Astrocyte (in vitro differentiated cells and primary cell): ENCODE measurements at regions not wholly inside any gene's neighbourhood (a gene's known extent, or its start where the extent isn't known, plus 50 kb on each side); places are given as distances from the start of the nearest gene placed in this dataset.
A peak's percentile ranks its signal among the peaks of the same experiment; 100 is the strongest.

Experiments used
- DNase-seq: peaks from one replicate; pipeline ENCODE4 v3.0.0-alpha.2; 2010; ENCODE audit warnings: low read depth
- FAIRE-seq: peaks from 2 replicates; lab custom pipeline; 2011; peaks lifted over from hg19 to GRCh38; lab: Jason Lieb, UNC
- H2AFZ ChIP-seq: 2 replicates; pipeline ENCODE4 v1.6.0; 2012; ENCODE audit warnings: low read depth, low read length, inconsistent platforms
- H3K27ac ChIP-seq: 2 replicates; pipeline ENCODE4 v1.5.1; 2011; ENCODE audit warnings: low read depth, low read length, inconsistent platforms
- H3K27me3 ChIP-seq: 2 replicates; pipeline ENCODE4 v1.6.0; 2011; ENCODE audit warnings: low read length, inconsistent platforms; ENCODE audit not compliant: insufficient read depth
- H3K36me3 ChIP-seq: 2 replicates; pipeline ENCODE4 v1.5.1; 2011; ENCODE audit warnings: low read length, inconsistent platforms; ENCODE audit not compliant: insufficient read depth
- H3K4me1 ChIP-seq: 2 replicates; pipeline ENCODE4 v1.5.1; 2011; ENCODE audit warnings: low read length, inconsistent platforms; ENCODE audit not compliant: insufficient read depth
- H3K4me2 ChIP-seq: 2 replicates; pipeline ENCODE4 v1.6.0; 2012; ENCODE audit warnings: low read length, inconsistent platforms
- H3K4me3 ChIP-seq: 2 replicates; pipeline ENCODE4 v1.5.1; 2011; ENCODE audit warnings: low read depth, mild to moderate bottlenecking, low read length, inconsistent platforms; ENCODE audit not compliant: insufficient read depth
- H3K79me2 ChIP-seq: 2 replicates; pipeline ENCODE4 v1.6.0; 2012; ENCODE audit warnings: mild to moderate bottlenecking, low read length, inconsistent platforms; ENCODE audit not compliant: insufficient read depth
- H3K9ac ChIP-seq: 2 replicates; pipeline ENCODE4 v1.6.0; 2012; ENCODE audit warnings: mild to moderate bottlenecking, low read length, inconsistent platforms
- H3K9me3 ChIP-seq: 2 replicates; pipeline ENCODE4 v1.5.1; 2012; ENCODE audit warnings: low read depth, mild to moderate bottlenecking, low read length, inconsistent platforms; ENCODE audit not compliant: insufficient read depth
- H4K20me1 ChIP-seq: 2 replicates; pipeline ENCODE4 v1.6.0; 2012; ENCODE audit warnings: low read length, inconsistent platforms; ENCODE audit not compliant: insufficient read depth
- H3K27ac Mint-ChIP-seq: one replicate; pipeline ENCODE4 v1.8.0; 2021; ENCODE audit warnings: mild to moderate bottlenecking, mixed read lengths; ENCODE audit not compliant: unreplicated experiment
- H3K27me3 Mint-ChIP-seq: one replicate; pipeline ENCODE4 v1.8.0; 2021; ENCODE audit warnings: low read depth, mixed read lengths; ENCODE audit not compliant: unreplicated experiment
- H3K36me3 Mint-ChIP-seq: one replicate; pipeline ENCODE4 v1.8.0; 2021; ENCODE audit warnings: low read depth, mixed read lengths; ENCODE audit not compliant: unreplicated experiment
- H3K4me1 Mint-ChIP-seq: one replicate; pipeline ENCODE4 v1.8.0; 2021; ENCODE audit warnings: low read depth, mixed read lengths; ENCODE audit not compliant: unreplicated experiment
- H3K4me3 Mint-ChIP-seq: one replicate; pipeline ENCODE4 v1.8.0; 2021; ENCODE audit warnings: mild to moderate bottlenecking, moderate library complexity, mixed read lengths; ENCODE audit not compliant: unreplicated experiment
- H3K9me3 Mint-ChIP-seq: one replicate; pipeline ENCODE4 v1.8.0; 2021; ENCODE audit warnings: mild to moderate bottlenecking, mixed read lengths; ENCODE audit not compliant: unreplicated experiment
- CTCF ChIP-seq: IDR thresholded peaks from 2 replicates; pipeline ENCODE4 v1.5.1; 2011; ENCODE audit warnings: low read depth, mild to moderate bottlenecking, inconsistent platforms, low read length, moderate library complexity; ENCODE audit not compliant: insufficient read depth
- EZH2 ChIP-seq: IDR thresholded peaks from 2 replicates; pipeline ENCODE4 v1.6.1; 2012; ENCODE audit warnings: mild to moderate bottlenecking, low read length, inconsistent platforms; ENCODE audit not compliant: insufficient read depth

- no peaks in the 10 kb centered on the region for H4K20me1 ChIP-seq
- Mint-ChIP-seq H3K36me3 (no peaks in the 10 kb centered on the region), H3K27me3 (no peaks in the 10 kb centered on the region), H3K27ac (no peak overlapping the region), H3K4me1 (no peaks in the 10 kb centered on the region), H3K9me3 (no peaks in the 10 kb centered on the region), H3K4me3 (no peak overlapping the region)
- H3K36me3 ChIP-seq: no peaks in the 10 kb centered on the region
- H3K79me2 ChIP-seq: no peaks in the 10 kb centered on the region
- FAIRE-seq: no peak
- no peak overlapping the region for H3K4me3 ChIP-seq
- H3K4me1 ChIP-seq: no peaks in the 10 kb centered on the region
- no peak overlapping the region for H2AFZ ChIP-seq
- no peak overlapping the region for H3K4me2 ChIP-seq
- no peaks in the 10 kb centered on the region for H3K27me3 ChIP-seq
- no peak for DNase-seq
- H3K9me3 ChIP-seq: no peaks in the 10 kb centered on the region
- H3K27ac ChIP-seq: no peak overlapping the region
- TF ChIP-seq CTCF (no peak), EZH2 (no peak)
- no peak overlapping the region for H3K9ac ChIP-seq
Observed at GRCh38 chr5:101084353-101084752, 181.3 kb upstream of the ST8SIA4 start.

- no peak overlapping the region for H3K27ac Mint-ChIP-seq
- TF ChIP-seq EZH2: no peak
- no peak for TF ChIP-seq CTCF
- H3K4me3 Mint-ChIP-seq: no peak overlapping the region
- H3K36me3 Mint-ChIP-seq: no peaks in the 10 kb centered on the region
- Histone ChIP-seq H3K9me3 (no peaks in the 10 kb centered on the region), H3K27me3 (no peaks in the 10 kb centered on the region), H3K36me3 (no peaks in the 10 kb centered on the region), H4K20me1 (no peaks in the 10 kb centered on the region), H3K79me2 (no peaks in the 10 kb centered on the region), H3K4me1 (no peaks in the 10 kb centered on the region), H3K4me2 (no peak overlapping the region), H2AFZ (no peak overlapping the region), H3K9ac (no peak overlapping the region), H3K27ac (no peak overlapping the region), H3K4me3 (no peak overlapping the region)
- H3K9me3 Mint-ChIP-seq: no peaks in the 10 kb centered on the region
- H3K4me1 Mint-ChIP-seq: no peaks in the 10 kb centered on the region
- FAIRE-seq: no peak
- DNase-seq: peak; percentile 42
- H3K27me3 Mint-ChIP-seq: no peaks in the 10 kb centered on the region
Observed at GRCh38 chr5:101080462-101081240, 177.6 kb upstream of the ST8SIA4 start.

GRCh38 chr5:101068298-101068697, 165.2 kb upstream of the ST8SIA4 start:
- Mint-ChIP-seq H3K9me3 (peaks cover under 1% of the 10 kb centered on the region), H3K36me3 (no peaks in the 10 kb centered on the region), H3K27me3 (no peaks in the 10 kb centered on the region), H3K27ac (no peak overlapping the region), H3K4me3 (no peak overlapping the region), H3K4me1 (no peaks in the 10 kb centered on the region)
- Histone ChIP-seq H3K79me2 (no peaks in the 10 kb centered on the region), H3K4me1 (no peaks in the 10 kb centered on the region), H2AFZ (no peak overlapping the region), H3K4me2 (no peak overlapping the region), H3K9me3 (no peaks in the 10 kb centered on the region), H3K9ac (no peak overlapping the region), H4K20me1 (no peaks in the 10 kb centered on the region), H3K27ac (no peak overlapping the region), H3K36me3 (no peaks in the 10 kb centered on the region), H3K27me3 (no peaks in the 10 kb centered on the region), H3K4me3 (no peak overlapping the region)
- DNase-seq (no peak), FAIRE-seq (no peak)
- TF ChIP-seq EZH2: no peak
